DND-41 (cell line): ENCODE measurements at regions not wholly inside any gene's neighbourhood (a gene's known extent, or its start where the extent isn't known, plus 50 kb on each side); places are given as distances from the start of the nearest gene placed in this dataset.

Source experiments
- ATAC-seq: fragments of 200-7000 bp; cut with Tn5 transposase; 3 replicates; pipeline ENCODE4 v1.9.1; 2021; ENCODE audit warnings: low read depth; ENCODE audit not compliant: insufficient read depth
- DNase-seq: peaks from one replicate; pipeline ENCODE4 v3.0.0-alpha.2; 2020
- H2AFZ ChIP-seq: 2 replicates; pipeline ENCODE4 v1.6.0; 2012; ENCODE audit warnings: low read depth, low read length
- H3K27ac ChIP-seq: 2 replicates; pipeline ENCODE4 v1.5.1; 2012; ENCODE audit warnings: low read length, inconsistent platforms
- H3K27me3 ChIP-seq: fragments of 200-600 bp; sonication (generic); 2 replicates; pipeline ENCODE4 v1.6.0; 2012; ENCODE audit warnings: low read length, mild to moderate bottlenecking, inconsistent platforms; ENCODE audit not compliant: insufficient read depth, poor library complexity
- H3K36me3 ChIP-seq: 2 replicates; pipeline ENCODE4 v1.5.1; 2012; ENCODE audit warnings: low read length, inconsistent platforms; ENCODE audit not compliant: insufficient read depth
- H3K4me1 ChIP-seq: 2 replicates; pipeline ENCODE4 v1.5.1; 2012; ENCODE audit warnings: mild to moderate bottlenecking, low read length; ENCODE audit not compliant: insufficient read depth
- H3K4me2 ChIP-seq: 2 replicates; pipeline ENCODE4 v1.6.0; 2012; ENCODE audit warnings: mild to moderate bottlenecking, moderate library complexity, low read length, inconsistent platforms; ENCODE audit not compliant: insufficient read depth
- H3K4me3 ChIP-seq, 2 experiments: fragments of 200-600 bp in 1 of 2; shearing (Covaris generic) in 1 of 2; 2 replicates each; pipeline ENCODE4 v1.5.1; 2012 to 2016; ENCODE audit warnings: inconsistent platforms in 2 of 2, low read length in 2 of 2, mild to moderate bottlenecking in 2 of 2, low read depth in 1 of 2, moderate library complexity in 1 of 2
- H3K79me2 ChIP-seq: 2 replicates; pipeline ENCODE4 v1.6.0; 2012; ENCODE audit warnings: low read length, inconsistent platforms; ENCODE audit not compliant: insufficient read depth
- H3K9ac ChIP-seq: 2 replicates; pipeline ENCODE4 v1.6.0; 2012; ENCODE audit warnings: low read depth, mild to moderate bottlenecking, inconsistent platforms, low read length, moderate library complexity
- H3K9me3 ChIP-seq: 2 replicates; pipeline ENCODE4 v1.5.1; 2012; ENCODE audit warnings: low read length, moderate library complexity, mild to moderate bottlenecking, inconsistent platforms; ENCODE audit not compliant: insufficient read depth, severe bottlenecking
- H4K20me1 ChIP-seq: 2 replicates; pipeline ENCODE4 v1.6.0; 2012; ENCODE audit warnings: low read length; ENCODE audit not compliant: insufficient read depth
- CTCF ChIP-seq: IDR thresholded peaks from 2 replicates; pipeline ENCODE4 v1.5.1; 2012; ENCODE audit warnings: borderline replicate concordance, low read length, moderate library complexity, mild to moderate bottlenecking; ENCODE audit not compliant: poor library complexity, severe bottlenecking; ENCODE audit errors: extremely low read depth
- EZH2 ChIP-seq: IDR thresholded peaks from 3 replicates; pipeline ENCODE4 v1.6.1; 2012; ENCODE audit warnings: borderline replicate concordance, low read depth, mild to moderate bottlenecking, moderate library complexity, low read length, inconsistent platforms; ENCODE audit not compliant: severe bottlenecking

GRCh38 chr20:57788936-57789613 lies 79.3 kb upstream of the PMEPA1 start:
- no peak overlapping the region for H2AFZ ChIP-seq
- H3K27ac ChIP-seq = no peak overlapping the region
- no peaks in the 10 kb centered on the region for H3K79me2 ChIP-seq
- H3K4me2 ChIP-seq = no peak overlapping the region
- no peaks in the 10 kb centered on the region for H3K36me3 ChIP-seq
- H4K20me1 ChIP-seq = peaks cover 3% of the 10 kb centered on the region; the same call in 1 of the 2 replicates
- no peak for TF ChIP-seq CTCF
- TF ChIP-seq EZH2 = no peak
- DNase-seq (no peak), ATAC-seq (no peak)
- no peaks in the 10 kb centered on the region for H3K4me1 ChIP-seq
- no peak overlapping the region for H3K9ac ChIP-seq
- H3K4me3 ChIP-seq = no peak overlapping the region
- H3K27me3 ChIP-seq = peaks cover 19% of the 10 kb centered on the region
- no peaks in the 10 kb centered on the region for H3K9me3 ChIP-seq

GRCh38 chr20:57787990-57788781 lies 78.4 kb upstream of the PMEPA1 start:
- Histone ChIP-seq H3K9ac (no peak overlapping the region), H3K4me2 (no peak overlapping the region), H4K20me1 (peaks cover 3% of the 10 kb centered on the region; the same call in 1 of the 2 replicates), H2AFZ (no peak overlapping the region), H3K4me3 (no peak overlapping the region), H3K27ac (no peak overlapping the region), H3K4me1 (no peaks in the 10 kb centered on the region), H3K79me2 (no peaks in the 10 kb centered on the region), H3K27me3 (peaks cover 12% of the 10 kb centered on the region), H3K36me3 (no peaks in the 10 kb centered on the region), H3K9me3 (no peaks in the 10 kb centered on the region)
- no peak for DNase-seq
- TF ChIP-seq CTCF (no peak), EZH2 (no peak)
- ATAC-seq = no peak

GRCh38 chr20:57787151-57787989 lies 77.6 kb upstream of the PMEPA1 start:
- H3K9me3 ChIP-seq = no peaks in the 10 kb centered on the region
- no peak for TF ChIP-seq EZH2
- TF ChIP-seq CTCF = no peak
- no peaks in the 10 kb centered on the region; the same call in 1 of the 2 replicates for H4K20me1 ChIP-seq
- H3K4me3 ChIP-seq = no peak overlapping the region
- no peak overlapping the region for H2AFZ ChIP-seq
- H3K9ac ChIP-seq = no peak overlapping the region
- H3K79me2 ChIP-seq = no peaks in the 10 kb centered on the region
- H3K4me1 ChIP-seq = no peaks in the 10 kb centered on the region
- H3K27me3 ChIP-seq = peaks cover 8% of the 10 kb centered on the region
- no peak overlapping the region for H3K27ac ChIP-seq
- ATAC-seq = no peak
- H3K4me2 ChIP-seq = no peak overlapping the region
- DNase-seq = no peak
- no peaks in the 10 kb centered on the region for H3K36me3 ChIP-seq
